GM21381 (cell line): ENCODE measurements at regions not wholly inside any gene's neighbourhood (a gene's known extent, or its start where the extent isn't known, plus 50 kb on each side); places are given as distances from the start of the nearest gene placed in this dataset.

Source experiments
- ATAC-seq: cut with Tn5 transposase; IDR thresholded peaks from one replicate; pipeline ENCODE4 v1.9.1; 2021; ENCODE audit warnings: mild to moderate bottlenecking, moderate library complexity; ENCODE audit not compliant: unreplicated experiment

DNA sequence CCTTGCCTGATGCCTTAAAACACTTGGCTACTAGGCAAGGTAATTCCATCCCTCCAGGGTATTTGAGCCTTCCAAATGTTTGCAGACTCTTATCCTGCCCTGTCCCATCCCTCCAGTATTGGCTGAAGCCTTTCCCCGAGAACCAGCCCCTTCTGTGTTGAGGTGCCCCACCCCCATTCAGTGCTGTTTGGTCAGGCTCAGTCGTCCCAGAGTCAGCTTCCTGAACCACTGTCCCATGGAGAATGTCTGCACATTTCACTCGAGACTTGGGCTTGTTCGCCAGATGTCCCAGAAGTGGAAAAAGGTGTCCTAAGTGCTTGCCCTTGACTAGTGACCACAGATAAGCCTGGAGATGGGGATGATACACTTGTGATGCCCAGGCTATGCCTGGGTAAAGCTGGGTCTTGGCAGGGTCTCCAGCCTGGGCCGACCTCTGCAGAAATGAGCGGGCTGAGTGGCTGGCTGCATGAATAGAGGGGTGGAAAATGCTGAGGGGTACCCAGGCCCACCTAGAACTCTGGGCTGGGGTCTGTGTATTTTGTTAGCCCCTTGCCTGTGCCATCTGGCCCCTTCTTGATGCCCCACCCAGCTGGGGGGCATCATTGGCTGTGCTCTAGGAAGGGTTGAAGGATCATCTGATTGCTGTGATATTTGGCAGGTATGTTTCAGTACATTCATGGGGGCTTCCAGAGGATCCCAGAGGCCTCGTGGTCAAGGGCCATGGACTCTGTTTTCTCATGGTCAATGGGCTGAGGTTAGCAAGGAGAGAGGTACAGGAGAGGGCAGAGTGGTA lies 178.4 kb downstream of the MACROH2A1 start:
- ATAC-seq, result no peak

DNA sequence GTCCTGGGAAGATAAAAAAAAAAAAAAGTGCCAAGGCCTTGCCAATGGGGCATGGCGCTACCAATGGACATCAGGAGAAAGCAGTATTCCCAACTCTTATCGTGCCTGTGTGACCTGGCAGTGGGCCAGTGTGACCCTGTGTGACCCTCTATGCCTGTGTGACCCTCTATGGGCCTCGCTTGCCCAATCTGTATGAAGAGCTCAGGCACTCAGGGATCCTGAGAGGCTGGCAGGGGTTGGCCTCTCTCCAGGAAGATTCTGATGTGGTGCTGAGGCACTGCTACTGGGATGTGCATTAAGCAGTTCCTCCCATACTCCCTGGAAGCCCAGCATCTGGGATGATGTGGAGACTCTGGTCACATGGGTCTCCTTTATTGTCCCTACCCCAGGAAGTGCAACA lies 179.2 kb downstream of the MACROH2A1 start:
- ATAC-seq, result no peak

DNA sequence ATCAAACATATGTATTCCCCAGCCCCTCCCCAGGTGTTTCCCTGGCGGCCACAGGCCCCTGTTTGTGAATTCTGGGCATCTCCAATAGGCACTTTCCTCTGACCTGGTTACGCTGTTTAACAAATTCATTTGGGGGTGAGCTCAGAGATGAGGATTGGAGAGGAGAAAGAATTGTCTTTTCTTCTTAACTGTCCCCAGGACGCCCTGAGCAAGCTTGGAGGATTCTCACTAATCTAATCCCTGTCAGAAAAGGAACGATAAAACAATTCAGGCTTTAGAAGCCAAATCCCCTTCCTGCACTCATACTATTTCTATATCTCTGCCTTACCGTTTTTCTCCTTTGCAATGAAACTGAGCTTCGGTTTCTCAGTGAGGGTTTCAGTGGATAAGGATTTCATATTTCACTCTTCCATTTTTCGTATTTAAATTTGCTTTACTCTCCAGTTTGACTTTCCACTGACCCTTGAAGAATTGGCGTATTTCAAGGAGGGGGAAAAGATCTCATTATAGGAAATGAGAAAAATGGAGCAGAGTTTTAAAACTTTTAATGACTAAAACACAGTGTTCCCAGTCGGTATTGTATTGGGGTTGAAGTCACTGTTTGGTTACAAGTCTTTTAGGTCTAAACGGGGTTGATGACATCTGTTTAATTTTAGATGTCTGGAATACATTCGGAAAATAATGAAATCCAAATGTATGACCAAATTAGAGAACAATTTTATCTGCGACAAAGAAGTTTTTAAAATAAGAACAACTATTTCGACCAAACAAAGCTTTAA lies 180.1 kb downstream of the MACROH2A1 start:
- no peak for ATAC-seq

DNA sequence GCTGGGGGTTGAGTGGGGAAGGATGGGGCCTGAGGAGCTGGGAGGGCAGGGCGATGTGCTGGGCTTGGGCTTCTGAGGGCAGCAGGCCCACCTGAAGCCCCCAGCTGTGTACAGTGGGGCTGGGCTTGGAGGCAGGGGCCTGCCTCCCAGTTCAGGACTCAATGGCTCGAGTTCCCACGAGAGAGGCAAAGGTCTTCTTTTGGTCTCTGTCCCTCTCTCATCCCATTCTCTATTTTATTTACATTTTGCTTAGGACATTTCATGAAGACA lies 180.6 kb downstream of the MACROH2A1 start:
- ATAC-seq, result no peak

DNA sequence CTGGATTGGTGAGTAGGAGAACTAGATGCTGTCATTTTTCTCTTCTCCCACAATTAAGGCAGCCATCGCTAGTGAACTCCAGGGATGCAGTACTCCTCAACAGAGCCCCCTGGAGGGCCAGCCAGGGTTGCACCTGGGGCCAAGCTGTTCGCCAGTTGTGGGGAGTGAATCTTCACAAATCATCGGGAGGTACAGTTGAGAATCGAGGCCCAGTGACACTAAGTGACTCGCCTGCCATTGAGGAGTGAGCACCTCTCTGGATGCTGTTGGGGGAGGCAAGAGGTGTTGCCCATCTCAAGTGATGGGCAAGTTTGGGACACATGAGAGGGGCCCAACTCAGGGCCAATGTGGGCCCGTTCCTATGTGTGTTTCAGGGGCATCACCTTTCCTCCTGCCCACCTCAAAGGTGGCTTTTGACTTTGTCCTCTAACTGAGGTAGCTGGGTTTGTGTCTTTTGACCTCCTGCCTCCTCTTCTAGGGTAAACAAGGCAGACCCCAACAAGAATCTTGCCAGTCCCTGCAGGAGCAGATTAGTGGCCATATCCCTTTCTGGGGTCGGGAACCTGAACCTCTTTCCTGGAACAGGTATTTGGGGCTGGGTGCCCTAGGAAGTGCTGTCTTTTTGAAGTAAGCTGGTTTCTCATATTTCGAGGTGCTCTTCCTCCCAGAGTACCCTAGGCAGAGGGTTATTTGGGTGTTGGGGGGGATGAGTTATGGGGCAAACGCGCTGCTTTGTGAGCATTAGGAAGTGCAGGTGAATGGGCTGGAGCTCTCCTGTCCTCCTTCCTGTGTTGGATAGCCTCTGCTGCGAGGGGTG lies 181.2 kb downstream of the MACROH2A1 start:
- ATAC-seq, result no peak

DNA sequence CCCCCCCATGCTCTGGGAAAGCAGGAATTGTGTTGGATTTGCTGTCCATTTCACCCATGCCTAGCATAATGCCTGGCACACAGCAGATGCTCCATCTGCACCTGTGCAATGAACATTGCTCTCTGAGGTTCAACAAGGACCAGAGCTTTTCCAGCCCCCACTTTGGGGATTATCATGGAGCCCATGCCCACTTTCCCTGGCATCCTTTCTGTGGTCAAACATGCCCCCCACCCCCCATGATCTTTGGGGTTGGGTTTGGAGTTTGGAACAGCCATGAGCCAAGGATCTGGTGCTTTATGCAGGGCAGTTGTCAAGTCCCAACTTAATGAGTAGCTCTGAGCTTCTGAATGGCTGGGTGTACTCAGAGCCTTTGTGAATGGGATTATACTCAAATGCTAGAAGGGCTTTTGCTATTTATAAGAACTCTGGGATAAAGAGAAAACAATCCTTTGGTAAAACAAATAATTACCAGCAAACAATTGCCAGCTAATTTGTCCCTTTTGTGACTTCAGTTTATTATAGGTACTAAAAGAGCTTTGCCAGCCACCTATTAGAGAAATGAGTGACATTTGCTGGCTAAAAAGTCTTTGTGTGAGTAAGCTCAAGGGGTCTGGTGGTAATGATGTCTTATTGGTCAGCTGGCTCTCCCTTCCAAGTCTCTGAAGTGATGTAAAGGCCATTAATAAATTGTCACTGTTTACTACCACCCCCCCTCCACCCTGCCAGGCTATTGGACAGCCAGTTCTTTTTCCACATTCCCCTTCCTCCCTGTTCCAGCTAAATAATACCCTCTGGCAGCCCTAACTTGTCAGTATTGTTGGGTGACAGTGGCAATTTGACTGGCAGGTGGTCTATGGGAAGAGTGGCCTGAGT lies 182.3 kb downstream of the MACROH2A1 start:
- no peak for ATAC-seq

DNA sequence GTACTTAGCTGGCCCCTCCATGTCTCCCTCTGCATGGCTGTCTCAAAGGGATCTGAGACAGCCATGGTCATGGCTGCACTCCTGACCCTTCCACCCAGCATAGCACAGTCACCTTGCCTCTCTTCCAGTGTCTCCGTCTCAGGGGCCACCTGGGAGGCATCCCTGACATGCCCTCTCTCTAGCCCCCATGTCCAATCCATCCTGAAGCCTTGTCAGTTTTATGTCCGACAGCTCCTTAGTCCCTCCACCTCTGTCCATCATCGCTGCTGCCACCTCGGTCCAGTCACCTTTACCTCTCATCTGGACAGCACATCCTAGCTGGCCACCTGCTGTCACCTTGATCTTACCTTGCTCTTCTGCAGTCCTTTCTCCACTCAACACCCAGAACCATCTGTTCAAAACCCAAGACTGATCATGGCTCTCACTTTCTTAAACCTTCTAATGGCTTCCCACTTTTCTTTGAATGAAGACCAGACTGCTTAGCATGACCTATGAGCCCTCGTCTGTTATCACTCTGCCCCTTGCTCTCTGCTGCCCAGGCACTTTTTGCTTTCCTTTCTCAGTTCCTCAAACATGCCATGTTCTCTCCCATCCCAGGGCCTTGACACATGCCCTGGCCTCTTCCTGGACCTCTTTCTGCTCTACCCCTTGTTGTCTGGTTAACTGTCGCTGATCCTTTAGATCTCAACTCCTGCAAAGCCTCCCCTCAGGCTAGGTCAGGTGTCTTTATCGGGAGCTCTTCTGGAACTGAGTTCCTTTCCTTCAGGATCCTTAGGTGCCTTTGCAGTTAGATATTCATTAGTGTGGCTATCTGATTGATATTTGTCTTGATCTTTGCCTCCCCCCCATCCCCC lies 181.8 kb upstream of the PITX1 start:
- ATAC-seq, result no peak

DNA sequence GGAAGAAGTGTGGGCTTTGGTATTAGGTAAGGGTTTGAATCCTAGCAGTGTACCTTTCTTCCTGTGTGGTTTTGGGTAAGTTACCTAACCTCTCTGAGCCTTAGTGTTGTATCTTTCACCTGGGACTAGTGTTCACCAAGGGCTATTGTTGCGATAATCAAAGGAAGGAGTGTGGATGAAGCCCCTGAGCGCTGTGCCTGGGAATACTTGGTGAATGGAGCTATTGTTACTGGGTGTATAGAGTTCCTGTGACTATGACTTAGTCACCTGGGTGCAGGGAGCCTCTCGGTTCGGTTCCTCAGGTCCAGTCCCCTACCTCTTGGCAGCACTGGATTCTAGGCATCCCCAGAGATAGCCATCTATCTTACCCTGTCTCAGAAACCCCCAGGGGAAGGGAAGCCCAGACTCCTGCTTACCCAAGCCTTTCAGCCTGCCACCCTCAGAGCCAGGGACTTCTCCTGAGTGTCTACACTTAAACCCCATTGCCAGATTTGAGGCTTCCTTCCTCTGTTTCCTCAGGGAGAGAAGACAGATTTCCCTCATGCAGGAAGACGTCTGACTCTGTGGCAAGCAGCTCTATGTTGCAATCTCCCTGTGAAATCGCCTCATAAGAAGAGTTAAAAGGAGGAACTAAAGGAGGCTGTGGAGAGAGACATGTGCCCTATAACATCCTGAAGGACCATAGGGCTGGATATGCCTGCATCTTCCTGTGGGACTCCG lies 181.0 kb upstream of the PITX1 start:
- no peak for ATAC-seq

DNA sequence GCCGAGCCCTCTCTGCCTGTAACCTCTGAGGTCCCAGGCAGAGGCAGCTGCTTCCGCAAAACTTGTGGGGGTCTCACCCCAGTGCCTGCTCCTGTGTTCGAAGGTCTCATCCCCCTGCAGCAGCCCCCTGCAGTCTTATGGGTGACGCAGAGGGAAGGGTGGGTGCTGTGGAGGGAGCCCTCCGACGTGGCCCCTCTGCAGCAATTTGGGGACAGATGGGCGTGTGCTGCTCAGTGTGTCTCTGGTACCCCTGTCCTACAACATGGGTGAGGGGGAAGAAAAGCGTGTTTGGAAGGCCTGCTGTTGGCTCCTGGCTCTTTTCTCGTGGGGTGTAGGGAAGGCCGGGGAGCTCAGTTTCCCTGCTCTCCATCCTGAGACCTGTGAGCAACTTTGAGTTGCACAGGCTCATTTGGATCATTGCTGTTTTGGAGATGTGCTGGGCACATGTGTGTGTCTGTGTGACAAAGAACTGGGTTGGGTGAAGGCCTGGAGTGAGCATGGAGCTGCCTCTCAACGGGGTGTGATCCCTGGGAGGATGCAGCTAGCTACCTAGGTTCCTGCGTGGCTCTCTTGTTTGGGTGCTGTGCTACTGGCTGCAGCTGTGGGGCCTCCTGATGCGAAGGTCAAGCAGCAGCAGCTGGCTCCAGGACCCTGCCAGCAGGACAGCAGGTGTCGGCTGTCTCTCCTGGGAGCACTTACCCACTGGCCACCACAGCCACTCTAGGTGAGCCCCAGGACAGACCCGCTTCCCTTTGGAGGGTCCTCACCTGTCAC lies 179.6 kb upstream of the PITX1 start:
- no peak for ATAC-seq

DNA sequence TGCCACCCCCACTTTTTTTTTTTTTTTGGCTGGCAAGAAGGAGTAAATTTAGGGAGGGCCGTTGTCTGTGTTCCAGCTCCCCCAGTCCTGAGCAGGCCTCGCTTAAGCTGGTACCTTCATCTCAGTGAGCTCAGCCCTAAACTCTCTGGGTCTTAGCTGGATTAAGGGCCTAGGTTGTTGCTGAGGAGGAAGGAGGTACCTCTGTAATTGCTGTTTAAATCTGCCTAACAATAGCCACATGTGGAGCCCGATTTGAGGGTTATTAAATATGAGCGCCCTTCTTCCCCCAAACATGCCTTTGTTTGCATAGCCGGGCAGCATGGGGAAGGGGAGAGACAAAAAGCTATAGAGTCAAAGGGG lies 179.0 kb upstream of the PITX1 start:
- no peak for ATAC-seq

DNA sequence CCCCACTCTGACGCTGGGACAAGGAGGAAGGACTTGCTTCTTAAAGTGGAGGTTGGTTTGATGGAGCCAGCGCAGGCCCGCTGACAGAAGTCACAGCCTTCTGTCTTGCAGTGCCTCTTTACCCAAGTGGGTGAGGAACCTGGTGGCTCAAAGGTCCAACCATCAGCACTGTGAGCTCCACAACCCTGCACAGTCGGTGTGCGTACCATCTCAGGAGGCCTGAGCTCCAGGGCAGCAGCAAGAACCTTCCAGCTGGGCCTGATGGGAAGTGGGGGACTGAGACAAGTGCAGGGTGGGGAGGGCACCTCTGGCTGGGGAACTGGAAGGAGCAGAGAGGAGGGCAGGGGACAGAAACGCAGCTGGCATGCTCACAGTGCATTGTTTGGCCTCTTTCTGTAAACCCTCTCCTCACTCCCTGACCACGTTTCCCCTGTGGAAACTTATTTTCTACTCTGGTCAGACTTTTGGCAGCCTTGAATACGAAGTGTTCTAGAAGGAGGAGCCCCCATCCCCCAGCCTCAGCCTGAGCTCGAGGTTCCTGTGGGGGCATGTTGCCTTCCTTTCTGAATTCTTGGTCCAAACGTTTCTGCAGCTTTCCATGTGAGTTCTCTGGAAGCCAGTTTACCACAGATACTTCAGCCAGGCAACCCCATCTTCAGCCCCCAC lies 178.5 kb upstream of the PITX1 start:
- no peak for ATAC-seq

DNA sequence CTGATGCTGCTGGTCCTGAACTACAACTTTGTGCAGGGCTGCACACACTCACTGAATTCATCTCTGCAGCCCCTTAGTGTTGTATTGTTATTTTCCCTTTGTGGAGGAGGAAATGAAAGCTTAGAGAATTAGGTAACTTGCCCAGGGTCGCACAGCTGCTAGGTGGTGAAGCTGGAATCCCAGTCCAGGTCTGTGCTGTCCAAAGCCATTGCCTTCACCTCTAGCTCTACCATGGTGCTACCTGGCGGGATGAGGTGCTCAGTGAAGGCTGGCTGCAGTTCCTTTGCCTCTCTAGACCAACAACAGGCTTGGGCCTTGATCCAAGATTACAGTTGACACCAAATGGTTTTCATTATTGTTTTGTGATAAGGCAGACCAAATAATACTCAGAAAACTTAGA lies 177.8 kb upstream of the PITX1 start:
- ATAC-seq, result no peak

DNA sequence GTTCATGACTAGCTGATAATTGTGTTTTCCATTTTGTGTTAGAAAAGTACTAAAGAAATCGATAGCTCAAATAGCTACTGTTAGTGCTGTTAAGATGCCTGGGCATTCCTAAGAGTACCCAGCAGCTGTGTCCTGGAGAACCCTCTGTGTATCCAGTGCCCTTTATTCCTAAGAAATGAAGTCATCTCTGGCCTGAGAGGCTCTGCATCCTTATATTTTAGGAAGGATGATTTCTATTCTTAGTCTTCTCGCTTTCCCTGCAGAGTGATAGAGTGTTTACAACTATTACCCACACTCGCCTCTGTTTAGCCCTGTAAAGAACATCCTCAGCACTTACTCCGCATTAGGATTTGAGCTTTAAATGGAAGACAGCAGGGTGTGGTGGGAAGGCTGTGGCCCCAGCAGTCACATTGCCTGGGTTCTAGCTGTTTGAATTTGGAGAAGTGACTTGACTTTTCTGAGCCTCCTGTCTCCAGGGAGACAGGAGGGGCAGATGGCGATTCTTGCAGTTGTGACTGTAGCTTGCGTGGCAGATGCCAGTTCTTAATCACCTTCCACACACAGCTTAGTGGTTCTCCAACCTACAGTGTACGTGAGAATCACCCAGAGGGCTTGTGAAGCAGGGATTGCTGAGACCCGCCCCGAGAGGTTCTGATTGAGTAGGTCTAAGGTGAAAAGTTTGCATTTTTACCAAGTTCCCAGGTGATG lies 177.2 kb upstream of the PITX1 start:
- no peak for ATAC-seq

DNA sequence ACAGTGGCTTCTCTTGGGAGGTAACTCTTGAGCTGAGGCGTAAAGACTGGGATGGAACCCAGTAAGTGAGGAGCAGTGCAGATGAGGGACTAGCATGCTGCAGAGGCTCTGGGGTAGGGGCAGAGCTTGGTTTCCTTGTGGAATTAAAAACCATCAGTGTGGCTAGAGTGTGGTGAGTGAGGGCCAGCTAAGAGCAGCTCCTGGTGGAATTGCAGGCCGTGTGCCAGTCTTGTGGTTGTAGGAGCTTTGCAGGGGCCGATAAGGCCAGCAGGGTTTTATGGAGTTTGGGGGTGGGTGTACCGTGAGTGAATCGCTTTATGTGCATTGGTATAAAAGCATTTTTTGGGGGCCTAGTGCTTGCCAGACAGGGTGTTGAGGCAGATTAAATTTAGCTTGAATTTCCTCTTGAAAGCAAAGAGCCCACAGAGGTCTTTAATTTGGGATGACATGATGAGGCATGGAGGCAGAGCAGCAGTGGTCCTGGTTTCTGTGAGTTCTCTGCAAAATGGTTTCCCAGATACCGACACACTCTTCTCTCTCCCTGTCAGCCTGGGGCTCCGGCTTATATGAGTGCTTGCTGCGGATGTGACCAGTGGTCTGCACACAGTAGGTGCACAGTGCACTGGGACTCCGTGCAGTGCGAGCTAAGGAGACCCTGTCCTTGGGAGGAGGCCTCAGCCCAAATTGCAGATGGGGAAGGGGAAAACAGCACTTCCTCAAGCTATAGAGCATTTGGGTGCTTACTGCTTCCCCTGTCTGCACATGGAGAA lies 176.4 kb upstream of the PITX1 start:
- ATAC-seq, result no peak

DNA sequence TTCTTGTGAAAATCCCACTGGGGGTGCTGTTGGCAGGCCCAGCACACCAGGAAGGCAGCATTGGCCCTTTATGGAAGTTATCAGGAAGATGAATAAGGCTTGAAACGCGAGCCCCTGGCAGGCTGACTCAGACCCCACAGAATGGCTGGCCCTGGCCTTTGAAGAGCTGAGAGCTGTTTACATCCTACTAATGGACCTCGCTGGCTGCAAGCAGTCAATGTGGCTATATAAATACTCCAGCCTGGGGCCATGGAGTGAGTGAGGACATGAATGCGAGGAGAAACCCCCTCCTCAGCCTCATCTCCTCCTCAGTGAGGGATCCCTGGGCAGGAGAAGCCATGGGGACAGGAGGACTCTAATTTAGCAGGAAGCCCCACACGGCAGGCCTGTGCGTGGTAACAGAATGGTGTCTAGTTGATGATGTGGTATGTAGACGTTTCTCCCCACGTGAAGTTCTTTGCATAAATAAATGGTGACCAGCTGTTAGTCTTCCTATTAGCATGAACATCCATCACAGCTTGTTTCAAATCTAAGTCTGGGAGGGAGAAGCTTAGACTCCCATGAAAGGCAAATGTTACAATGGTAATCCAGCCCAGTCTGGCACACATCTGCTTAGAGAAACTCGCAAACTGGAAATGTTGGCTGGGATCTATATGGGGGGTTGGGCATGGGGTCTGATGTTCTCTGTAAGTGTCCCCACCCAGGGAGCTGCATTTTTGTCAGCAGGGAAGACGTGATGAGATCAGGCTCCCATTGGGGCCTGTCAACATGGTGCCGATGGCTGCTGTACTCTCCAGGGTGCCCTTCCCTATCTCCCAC lies 175.1 kb upstream of the PITX1 start:
- no peak for ATAC-seq

DNA sequence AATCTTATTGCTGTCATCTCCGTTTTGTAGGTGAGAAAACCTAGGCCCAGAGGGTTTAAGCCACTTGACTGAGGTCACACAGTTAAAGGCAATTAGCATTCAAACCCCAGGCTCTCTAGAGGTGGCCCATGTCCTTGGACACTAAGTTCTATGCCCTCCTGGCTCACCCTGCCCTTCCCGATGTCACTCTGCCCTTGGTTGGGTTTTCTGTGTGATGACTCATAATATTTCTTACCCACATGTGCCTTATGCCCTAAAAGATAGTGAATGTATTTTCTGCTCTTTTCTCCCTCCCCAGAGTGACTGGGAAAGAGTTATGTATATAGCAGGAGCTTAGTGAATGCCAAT lies 174.5 kb upstream of the PITX1 start:
- no peak for ATAC-seq
